HepG2 (cell line): ENCODE measurements at regions not wholly inside any gene's neighbourhood (a gene's known extent, or its start where the extent isn't known, plus 50 kb on each side); places are given as distances from the start of the nearest gene placed in this dataset.
A peak's percentile ranks its signal among the peaks of the same experiment; 100 is the strongest.

ENCODE experiments used
- CBX1 ChIP-seq: IDR thresholded peaks from one replicate; pipeline ENCODE4 v1.6.1; 2016; ENCODE audit warnings: antibody characterized with exemption, low read depth
- CENPT ChIP-seq: sonication (generic); formaldehyde crosslinking; IDR thresholded peaks from 2 replicates; pipeline ENCODE4 v1.8.0; 2022; ENCODE audit warnings: low read depth, mild to moderate bottlenecking, moderate library complexity, missing genetic modification reagents
- DMAP1 ChIP-seq: IDR thresholded peaks from 2 replicates; pipeline ENCODE4 v1.6.1; 2016
- DRAP1 ChIP-seq: IDR thresholded peaks from 2 replicates; pipeline ENCODE4 v1.6.1; 2016; ENCODE audit warnings: missing genetic modification reagents, missing compliant biosample characterization
- E2F1 ChIP-seq: sonication (generic); formaldehyde crosslinking; IDR thresholded peaks from 2 replicates; pipeline ENCODE4 v1.5.0; 2020; ENCODE audit warnings: missing genetic modification reagents
- KAT2B ChIP-seq: fragments of 150-350 bp; IDR thresholded peaks from 2 replicates; pipeline ENCODE4 v1.6.1; 2014; ENCODE audit warnings: low read depth, low read length, borderline replicate concordance
- KIAA2018 ChIP-seq: sonication (generic); formaldehyde crosslinking; IDR thresholded peaks from 2 replicates; pipeline ENCODE4 v1.5.0; 2020; ENCODE audit warnings: mild to moderate bottlenecking, missing genetic modification reagents, borderline replicate concordance
- MAFF ChIP-seq: IDR thresholded peaks from 2 replicates; pipeline ENCODE4 v1.6.1; 2011; ENCODE audit warnings: low read depth, low read length, improper control_type of control experiment
- MIXL1 ChIP-seq: IDR thresholded peaks from 2 replicates; pipeline ENCODE4 v1.6.1; 2016
- MYNN ChIP-seq: sonication (generic); formaldehyde crosslinking; IDR thresholded peaks from 2 replicates; pipeline ENCODE4 v1.4.0; 2020; ENCODE audit warnings: mild to moderate bottlenecking, low read depth, missing genetic modification reagents
- NFYB ChIP-seq: sonication (generic); formaldehyde crosslinking; IDR thresholded peaks from 2 replicates; pipeline ENCODE4 v1.4.0; 2020; ENCODE audit warnings: missing genetic modification reagents
- PLRG1 ChIP-seq: fragments of 450-650 bp; conservative IDR thresholded peaks from 2 replicates; pipeline ENCODE4 v1.6.1; 2016
- TCF7 ChIP-seq: sonication (generic); IDR thresholded peaks from 2 replicates; pipeline ENCODE4 v1.6.1; 2016; ENCODE audit warnings: antibody characterized with exemption, low read depth
- ZBTB37 ChIP-seq: sonication (generic); formaldehyde crosslinking; IDR thresholded peaks from 2 replicates; pipeline ENCODE4 v1.4.0; 2020; ENCODE audit warnings: mild to moderate bottlenecking, missing genetic modification reagents
- ZNF558 ChIP-seq: sonication (generic); formaldehyde crosslinking; IDR thresholded peaks from 2 replicates; pipeline ENCODE4 v1.9.0; 2022; ENCODE audit warnings: mild to moderate bottlenecking, missing genetic modification reagents, borderline replicate concordance
- ZNF639 ChIP-seq: conservative IDR thresholded peaks from 2 replicates; pipeline ENCODE4 v1.6.1; 2018; ENCODE audit warnings: missing genetic modification reagents
- ZNF75D ChIP-seq: sonication (generic); formaldehyde crosslinking; IDR thresholded peaks from 2 replicates; pipeline ENCODE4 v1.8.1; 2023; ENCODE audit warnings: missing genetic modification reagents, mild to moderate bottlenecking, borderline replicate concordance

- TF ChIP-seq KIAA2018 (CRISPR knock-in tag), result no peak
- TF ChIP-seq CBX1, result no peak
- TF ChIP-seq DMAP1 (CRISPR knock-in tag), result no peak
- TF ChIP-seq PLRG1, result no peak
- TF ChIP-seq ZNF558, result no peak
- no peak for TF ChIP-seq E2F1
- no peak for TF ChIP-seq TCF7
- no peak for TF ChIP-seq MYNN
- no peak for TF ChIP-seq CENPT (CRISPR knock-in tag)
- no peak for TF ChIP-seq ZNF75D
- no peak for TF ChIP-seq KAT2B
- TF ChIP-seq DRAP1, result no peak
- peak; percentile 51 for TF ChIP-seq MAFF
- TF ChIP-seq ZNF639 (CRISPR knock-in tag), result no peak
- no peak for TF ChIP-seq NFYB (CRISPR knock-in tag)
- TF ChIP-seq ZBTB37 (CRISPR knock-in tag), result no peak
- TF ChIP-seq MIXL1, result peak; percentile 21; the same call in 1 of the 2 replicates
Observed at GRCh38 chr9:84054341-84055010, 73.9 kb downstream of the RMI1 start (continued).
